SW480 (cell line): ENCODE measurements at regions not wholly inside any gene's neighbourhood (a gene's known extent, or its start where the extent isn't known, plus 50 kb on each side); places are given as distances from the start of the nearest gene placed in this dataset.

ENCODE experiments used
- DNase-seq: peaks from one replicate; pipeline ENCODE4 v3.0.0-alpha.2; 2016; ENCODE audit warnings: low spot score

DNA sequence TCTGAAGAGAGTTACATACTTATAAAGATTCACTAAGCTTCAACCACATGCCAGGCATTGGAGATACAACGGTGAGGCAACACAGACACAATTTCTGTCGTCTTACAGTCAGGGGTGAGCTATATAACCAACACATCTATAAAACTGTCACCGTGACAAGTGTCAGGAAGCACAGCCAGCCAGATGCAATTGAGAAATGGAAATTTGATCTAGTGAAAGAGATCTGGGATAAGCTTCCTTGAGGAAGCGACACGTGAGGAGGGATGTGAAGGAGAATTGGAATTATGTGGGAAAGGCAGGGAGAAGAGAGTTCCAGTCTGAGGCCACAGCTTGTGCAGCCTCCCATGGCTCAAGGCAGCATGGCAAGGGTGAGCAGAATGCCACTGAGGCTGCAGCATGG lies 50.9 kb upstream of the ZNF354B start:
- DNase-seq, result no peak

DNA sequence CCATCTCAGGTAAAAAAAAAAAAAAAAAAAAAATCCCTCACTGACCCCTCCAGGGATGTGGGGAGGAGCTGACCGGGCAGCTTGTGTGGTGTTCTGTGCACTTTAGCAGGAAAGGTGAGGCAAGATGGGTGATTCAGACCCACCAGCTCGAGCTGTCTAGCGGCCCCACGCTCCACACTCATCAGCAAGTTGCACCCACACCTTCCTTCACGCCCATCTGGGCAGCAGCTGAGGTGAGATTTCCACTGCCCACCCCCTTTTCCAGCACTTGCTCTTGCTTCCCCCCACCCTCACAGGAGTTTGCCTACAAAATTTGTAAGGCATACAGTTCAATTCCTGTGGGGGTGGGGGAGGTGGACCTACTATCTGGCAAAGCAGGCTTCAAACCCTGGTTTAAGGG lies 58.7 kb upstream of the ZNF354B start:
- DNase-seq, result no peak

DNA sequence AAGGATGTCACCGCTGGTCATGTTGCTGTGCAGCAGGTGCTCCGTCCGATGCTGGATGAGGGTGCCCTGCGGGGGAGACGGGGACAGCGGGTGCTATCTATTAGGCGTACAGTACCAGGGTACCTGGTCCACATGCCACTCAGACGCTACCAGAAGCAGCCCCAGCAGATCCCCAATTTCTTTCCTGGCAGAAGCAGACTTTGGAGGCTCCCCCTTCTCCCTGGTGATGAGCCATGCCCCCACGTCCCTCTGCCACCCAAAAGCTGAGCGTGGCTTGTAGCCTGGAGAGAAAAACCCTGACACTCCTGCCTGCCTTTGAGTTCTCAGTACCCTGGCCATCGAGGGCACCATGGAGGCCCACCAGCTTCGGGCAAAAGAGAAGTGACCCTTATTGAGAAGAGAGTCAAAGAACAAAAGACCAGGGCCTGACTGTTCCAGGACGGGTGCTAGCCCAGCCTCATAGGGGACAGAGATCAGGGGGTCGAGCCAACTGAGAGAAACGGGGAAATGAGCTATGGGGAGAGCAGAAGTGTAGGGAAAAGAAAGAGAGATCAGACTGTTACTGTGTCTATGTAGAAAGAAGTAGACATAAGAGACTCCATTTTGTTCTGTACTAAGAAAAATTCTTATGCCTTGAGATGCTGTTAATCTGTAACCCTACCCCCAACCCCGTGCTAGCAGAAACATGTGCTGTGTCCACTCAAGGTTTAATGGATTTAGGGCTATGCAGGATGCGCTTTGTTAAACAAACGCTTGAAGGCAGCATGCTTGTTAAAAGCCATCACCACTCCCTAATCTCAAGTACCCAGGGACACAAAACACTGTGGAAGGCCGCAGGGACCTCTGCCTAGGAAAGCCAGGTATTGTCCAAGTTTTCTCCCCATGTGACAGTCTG lies 62.0 kb upstream of the ZNF354B start:
- DNase-seq, result no peak

DNA sequence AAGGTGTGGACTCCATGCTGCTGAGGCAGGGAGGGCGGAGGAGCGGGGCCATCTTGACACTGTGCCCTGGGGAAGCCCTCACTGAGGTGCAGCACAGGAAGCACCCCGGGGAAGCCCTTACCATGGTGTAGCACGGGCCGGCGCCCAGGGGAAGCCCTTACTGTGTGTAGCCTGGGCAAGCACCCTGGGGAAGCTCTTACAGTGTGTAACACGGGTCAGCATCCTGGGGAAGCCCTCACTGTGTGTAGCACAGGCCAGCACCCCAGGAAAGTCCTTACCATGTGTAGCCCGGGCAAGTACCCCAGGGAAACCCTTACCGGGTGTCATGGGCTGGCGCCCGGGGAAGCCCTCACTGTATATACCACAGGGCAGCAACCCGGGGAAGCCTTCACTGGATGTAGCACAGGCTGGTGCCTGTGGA lies 62.6 kb upstream of the ZNF354B start:
- no peak for DNase-seq

DNA sequence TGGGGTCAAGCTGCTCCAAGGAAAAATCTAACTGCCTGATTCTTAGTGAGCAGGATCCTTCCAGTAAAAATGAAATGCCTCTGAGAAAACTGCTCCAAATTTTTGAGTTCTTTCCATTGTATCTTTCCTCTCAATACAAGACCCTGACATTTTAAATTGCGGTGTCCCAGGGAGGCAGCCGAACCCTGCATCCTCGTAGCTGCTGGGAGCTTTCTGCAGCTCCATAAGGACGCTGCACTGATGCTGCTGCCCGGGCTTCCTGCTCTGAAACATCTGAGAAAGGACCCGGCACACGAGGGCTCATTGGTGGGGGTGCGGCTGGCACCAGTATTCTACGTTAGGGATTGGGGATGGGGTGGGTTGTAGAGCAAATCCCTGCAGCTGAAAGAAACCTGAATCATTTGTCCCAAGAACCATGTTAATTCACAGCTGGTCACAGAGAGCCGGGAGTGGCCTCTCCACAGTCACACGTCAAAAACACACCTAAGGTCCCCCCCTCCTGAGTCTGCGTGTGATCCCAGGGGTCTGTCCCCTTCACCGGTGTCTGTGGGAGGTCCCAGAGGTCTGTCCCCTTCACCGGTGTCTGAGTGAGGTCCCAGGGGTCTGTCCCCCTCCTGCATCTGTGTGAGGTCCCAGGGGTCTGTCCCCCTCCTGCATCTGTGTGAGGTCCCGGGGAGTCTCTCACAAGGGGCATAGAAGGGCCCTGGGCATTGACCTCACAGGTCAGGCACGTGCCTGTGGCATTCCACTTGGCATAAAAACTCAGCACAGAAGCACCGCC lies 63.4 kb upstream of the ZNF354B start:
- DNase-seq, result no peak

DNA sequence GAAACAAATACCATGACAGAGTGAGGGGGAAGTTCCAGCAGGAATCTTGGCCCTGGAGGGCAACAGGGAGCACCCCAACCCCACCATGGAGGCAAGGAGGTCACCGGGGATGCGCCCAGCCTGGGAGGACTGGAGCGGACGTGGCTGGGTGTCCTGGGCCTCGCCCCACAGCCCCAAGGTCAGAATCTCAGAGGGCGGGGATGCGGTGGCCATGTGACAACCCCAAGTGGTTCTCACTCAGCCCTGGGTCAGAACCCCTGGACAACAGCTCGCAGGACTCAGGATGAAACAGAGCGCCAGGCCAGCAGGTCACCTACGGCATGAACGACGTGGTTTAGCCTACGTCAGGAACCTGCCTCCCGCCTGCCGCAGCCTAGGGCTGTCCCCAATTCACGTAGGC lies 64.0 kb upstream of the ZNF354A start:
- no peak for DNase-seq

DNA sequence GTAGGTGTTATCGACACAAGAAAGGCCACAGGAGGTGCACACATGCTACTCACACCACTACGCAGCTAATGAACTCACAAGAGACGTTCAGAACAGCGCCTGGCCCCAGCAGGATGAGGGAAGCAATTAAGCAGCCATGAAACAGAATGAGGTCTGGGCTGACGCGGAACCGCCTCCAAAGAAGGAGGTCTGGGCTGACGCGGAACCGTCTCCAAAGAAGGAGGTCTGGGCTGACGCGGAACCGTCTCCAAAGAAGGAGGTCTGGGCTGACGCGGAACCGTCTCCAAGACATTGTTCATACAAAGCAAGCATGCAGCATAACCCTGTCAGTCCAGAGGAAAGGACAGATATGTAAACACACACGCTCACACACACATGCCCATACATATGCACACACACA lies 63.2 kb upstream of the ZNF354A start:
- no peak for DNase-seq

DNA sequence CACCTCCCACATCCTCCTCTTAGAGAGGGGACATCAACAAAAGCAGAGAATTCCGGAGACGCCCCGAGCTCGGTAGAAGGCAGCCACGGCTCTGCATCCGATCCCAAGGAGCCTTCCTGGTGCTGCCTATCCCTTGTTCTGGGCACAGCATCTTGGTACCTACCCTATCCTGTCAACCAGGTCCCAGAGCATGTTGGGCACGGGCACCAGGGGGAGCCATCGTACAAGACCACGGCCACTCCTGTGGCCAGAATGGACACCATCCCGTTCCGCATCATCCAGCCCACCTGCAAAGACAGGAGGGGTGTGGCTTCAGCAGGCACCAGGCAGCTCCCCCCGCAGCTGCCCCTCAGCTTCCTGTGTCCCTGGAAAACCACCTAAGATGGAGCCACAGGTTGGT lies 62.7 kb upstream of the ZNF354A start:
- DNase-seq, result peak; percentile 24

DNA sequence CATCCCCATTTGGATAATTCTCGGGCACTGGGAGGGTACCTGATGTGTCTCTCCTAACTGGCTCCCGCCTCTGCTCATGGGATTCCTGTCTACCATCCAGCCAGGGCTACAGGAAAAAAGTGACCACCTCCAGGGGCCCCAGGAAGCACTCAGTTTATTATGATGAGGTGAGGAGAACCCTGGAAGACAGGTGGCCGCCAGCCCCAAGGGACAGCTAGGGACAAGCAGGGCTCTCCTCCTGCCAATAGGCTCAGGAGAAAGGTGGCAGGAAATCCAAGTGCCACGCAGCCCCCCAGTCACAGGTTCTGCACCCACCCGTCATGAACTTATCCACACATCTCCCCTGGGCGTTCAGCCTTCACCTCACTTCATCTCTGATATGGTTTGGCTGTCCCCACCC lies 61.5 kb upstream of the ZNF354A start:
- no peak for DNase-seq

DNA sequence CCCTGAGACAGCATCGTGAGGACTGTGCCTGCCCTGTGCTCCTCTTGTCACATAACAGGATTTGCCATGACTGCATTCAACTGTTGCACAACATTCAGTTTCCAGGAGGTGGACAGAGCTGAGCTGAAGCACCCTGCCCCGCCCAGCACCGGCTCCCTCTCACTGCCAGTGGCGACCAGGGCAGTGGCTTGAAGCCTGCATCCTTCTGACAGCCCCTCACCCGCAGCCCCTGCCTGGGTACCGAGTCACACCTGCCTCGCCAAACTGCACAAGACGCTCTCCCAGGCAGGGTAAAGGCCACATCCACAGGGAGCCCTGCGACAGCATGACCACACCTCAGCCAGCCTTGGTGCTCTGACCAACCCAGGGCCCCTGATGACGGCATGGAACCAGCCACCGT lies 59.9 kb upstream of the ZNF354A start:
- DNase-seq, result no peak

DNA sequence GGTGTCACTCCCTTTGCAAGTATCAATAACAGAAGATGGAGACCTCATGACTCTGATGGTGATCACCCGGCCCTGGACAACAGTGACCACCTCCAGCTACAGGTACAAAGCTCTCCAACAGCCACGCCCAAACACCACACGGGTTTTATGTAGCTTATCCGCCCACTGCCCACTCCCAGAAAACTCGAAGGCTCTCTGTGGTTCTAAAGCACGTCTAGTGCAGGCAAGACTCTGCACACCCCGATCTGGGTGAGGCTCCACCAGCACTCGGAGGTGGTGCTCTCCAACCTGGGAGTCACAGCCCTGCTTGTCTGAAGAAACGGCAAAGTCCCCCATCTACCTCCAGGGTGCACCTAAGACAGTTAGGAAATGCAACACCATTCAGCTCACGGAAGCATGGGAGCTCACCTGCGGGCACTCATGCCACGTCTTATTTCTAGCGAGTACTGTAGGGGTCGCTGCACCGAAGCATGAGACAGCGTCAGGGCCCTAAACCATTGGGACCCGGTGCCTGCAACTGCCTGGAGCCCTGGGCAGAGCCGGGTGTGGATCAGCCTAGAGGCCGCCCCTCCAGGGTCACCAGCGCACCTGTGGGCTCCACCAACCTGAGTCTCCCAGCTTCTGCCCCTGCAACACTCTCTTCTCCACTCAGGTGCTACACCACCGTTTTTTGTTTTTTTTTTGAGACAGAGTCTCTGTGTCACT lies 58.1 kb upstream of the ZNF354A start:
- DNase-seq, result no peak

DNA sequence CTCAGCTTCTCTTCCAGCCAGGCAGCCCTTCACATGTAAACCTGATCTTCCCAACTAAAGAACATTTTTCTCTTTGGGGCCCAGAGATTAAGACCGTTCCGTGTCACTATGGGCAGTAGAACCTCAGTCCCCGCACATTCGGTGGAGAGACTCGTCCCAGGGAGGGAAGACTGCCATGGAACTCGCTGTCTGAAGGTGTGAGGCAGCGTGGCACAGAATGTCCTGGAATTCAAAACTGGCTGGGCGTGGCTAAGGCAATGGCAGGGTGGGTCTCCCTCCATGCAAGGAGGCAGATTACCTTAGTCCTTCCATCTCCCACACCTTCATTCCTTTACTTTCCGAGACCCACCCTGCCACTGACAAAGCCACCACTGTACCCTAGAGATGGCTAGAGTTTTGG lies 57.4 kb upstream of the ZNF354A start:
- no peak for DNase-seq

DNA sequence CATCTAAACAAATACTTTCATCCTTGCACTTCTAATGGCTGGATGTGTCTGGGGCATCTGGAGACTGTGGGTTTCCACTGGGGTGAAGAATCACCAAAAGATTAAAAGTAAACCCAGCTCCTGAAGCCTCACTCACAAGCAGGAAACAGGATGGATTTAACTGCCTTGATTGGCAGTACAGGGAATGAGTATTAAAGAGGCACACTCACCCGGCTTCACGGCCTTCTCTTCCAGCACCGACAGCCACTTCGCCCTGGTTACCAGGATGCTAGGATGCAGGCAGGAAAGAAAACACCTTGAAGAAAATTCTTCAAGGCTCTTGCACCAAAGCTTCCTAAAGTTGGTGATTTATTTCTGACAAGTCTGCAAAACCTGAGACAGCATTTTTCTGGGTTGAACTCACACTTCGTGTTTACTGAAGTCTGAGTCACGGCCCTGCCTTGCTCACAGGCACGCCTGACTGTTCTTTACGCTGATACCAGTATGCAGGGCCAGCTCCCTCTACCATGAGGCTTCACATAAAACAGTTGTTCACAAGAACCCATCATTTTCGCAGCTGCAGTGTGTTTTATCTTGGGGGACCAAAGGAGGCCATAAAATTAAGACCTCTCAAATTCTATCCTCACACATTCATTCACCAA lies 56.5 kb upstream of the ZNF354A start:
- peak; percentile 41 for DNase-seq

DNA sequence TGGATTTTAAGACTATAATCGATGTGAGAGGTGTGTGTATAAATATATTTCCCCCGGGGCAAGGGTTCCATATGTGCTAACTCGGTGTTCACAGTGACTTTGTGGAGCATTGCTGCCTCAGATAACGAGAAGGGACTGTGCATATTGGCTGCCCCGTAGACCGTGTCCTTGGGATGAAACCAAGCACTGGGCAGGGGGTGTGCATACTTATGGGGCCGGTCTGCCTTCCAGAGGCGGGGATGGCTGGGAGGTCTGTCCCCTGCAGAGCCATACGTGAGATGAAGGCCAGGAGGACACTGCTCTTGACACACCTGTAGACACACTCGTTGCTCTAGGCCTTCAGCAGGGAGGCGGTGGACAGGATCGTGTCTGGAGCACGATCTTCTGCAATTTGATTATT lies 56.0 kb upstream of the ZNF354A start:
- no peak for DNase-seq

DNA sequence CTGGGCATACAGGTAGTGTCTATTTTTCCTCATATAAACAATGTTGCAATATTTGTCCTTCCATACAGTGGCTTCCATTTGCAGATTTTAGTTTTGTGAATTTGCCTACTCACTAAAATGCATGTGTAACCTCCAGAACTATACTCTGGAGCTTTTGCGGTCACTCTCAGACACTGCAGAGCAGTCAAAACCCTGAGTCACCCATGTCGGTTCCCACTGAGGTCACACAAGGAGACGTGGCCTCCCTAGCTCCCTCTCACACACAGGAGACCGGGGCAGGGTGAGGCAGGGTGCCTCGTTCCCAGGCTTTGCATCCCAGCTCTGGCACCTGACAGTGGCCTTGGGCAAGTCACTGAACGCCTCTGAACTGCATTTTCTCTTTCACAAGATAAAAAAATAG lies 55.5 kb upstream of the ZNF354A start:
- no peak for DNase-seq

DNA sequence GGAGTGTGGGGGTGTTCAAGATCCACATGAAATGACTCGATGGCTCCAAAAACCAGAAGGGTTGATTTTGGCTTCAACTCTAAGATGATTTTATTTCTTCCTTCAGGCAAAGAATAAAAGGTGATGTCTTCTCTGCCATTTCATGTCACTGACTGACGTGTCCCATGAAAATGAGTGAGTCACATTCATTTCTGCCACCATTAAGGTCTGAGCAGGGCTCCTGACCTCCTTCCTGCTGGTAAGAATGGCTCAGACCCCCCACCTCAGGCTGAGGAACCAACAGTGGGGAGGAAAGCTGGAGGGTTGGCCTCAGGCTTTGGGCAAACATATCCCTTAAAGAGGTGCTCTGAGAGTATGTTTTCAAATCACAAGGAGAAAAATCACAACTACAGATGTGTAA lies 53.9 kb upstream of the ZNF354A start:
- no peak for DNase-seq

DNA sequence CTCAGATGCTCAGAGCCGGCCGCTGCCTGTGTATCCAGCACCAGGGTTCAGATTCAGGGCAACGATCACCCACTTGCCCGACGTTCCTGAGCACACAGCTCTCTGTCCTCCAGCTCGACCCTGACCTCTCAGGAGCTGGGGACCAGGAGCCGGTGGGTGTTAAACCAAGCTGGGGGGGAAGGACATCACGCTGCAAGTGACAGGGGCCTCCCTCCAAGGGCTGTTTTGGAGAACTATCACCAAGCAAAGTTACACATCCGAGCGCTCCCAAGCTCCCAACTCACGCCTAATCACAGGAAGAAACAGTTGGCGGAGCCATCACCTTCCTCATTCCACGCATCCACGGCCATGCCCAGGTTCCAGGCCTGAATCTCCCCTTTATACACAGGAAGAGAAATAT lies 51.5 kb upstream of the ZNF354A start:
- DNase-seq, result no peak

DNA sequence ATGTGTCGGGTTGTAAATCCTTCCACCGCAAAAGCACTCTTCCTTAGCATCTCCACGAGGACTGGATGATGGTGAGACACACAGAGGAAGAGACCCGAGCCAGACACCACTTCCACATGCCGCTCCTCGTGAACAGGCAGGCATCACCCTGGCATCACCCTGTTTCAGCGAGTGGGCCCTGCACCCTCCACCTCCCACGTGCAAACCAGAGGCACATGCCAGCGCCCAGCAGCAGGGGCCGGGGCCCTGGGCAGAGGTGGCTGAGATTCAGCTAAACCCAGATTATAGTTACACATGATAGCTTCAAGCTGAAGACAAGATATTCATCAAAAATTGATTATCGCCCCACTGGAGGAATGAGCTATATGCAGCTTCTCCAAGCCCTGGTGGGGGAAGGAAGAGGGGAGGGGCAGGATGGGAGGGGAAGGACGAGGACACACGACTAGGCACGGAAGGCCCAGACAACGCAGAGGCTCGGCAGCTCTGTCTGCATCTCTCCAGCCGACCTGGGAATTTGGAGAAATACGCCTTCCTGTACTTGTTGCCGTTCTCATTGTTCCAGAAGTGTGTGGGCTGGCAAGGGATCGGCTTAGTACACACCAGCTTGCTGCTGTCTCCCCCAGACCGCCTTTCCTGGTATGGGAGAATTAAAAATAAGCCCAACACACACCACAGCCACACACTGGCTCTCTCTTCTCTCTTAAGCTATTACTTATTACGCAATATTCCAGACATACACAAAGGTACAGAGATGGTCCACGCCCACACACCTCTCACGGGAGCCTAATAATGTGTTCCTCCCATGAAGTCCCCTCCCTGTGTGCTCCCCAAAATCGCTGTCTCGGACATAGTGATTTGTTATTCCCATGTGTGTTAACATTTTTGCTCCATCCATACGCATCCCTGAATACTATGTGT lies 50.4 kb upstream of the ZNF354A start:
- no peak for DNase-seq
